ENCODE measurements at regions not wholly inside any gene's neighbourhood (a gene's known extent, or its start where the extent isn't known, plus 50 kb on each side); places are given as distances from the start of the nearest gene placed in this dataset.

DNA sequence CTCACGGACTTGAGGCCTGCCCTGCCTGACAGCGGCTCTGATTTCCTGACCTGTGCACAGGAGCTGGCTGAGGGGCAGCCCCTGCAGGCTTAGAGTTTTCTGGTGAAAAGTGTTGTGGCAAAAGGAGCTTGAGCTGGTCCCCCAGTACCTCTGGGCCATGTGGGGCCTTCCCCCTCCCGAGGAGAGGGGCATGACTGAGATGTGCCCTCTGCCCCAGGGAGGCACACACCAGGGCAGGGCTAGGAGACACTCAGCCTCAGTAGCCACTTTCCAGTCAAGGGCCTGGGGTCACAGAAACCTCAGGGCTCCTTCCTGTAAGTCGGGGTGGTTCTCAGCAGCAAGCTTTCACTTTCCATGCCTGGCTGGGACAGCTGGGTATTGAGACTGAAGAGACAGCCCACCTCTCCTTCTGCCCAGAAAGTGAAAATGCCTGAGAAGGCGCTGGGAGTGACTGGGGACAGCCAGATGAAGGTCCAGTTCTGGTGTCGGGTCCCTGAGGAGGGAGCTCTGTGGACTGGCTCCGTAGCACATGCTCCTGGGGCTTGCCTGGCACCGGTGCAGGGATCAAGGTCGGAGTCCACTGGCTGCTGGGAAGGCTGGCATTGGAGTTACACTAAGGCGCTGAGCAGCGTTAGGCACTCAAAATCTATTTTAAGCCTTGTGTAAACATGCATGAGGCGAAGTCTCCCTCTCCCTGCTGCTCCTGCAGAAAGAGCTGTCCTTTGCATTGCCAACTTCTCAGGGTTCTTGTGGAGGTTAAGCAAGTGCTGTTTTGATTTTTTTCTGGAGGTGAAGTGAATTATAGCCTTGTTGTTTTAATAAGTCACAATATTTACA lies 394.9 kb downstream of the GADD45G start:
- no peaks in the 10 kb centered on the region for H3K36me3 ChIP-seq (replicated peaks in 1 of 2; ENCODE audit: control insufficient read depth in 1 of 2, insufficient read depth in 2 of 2, low read length in 2 of 2)
- H3K4me3 ChIP-seq (replicated peaks in 1 of 3; ENCODE audit: low read depth in 2 of 3, low read length in 3 of 3), result peak overlapping the region; percentile 29 to 75 (median 38)
- TF ChIP-seq, protein P1, sequence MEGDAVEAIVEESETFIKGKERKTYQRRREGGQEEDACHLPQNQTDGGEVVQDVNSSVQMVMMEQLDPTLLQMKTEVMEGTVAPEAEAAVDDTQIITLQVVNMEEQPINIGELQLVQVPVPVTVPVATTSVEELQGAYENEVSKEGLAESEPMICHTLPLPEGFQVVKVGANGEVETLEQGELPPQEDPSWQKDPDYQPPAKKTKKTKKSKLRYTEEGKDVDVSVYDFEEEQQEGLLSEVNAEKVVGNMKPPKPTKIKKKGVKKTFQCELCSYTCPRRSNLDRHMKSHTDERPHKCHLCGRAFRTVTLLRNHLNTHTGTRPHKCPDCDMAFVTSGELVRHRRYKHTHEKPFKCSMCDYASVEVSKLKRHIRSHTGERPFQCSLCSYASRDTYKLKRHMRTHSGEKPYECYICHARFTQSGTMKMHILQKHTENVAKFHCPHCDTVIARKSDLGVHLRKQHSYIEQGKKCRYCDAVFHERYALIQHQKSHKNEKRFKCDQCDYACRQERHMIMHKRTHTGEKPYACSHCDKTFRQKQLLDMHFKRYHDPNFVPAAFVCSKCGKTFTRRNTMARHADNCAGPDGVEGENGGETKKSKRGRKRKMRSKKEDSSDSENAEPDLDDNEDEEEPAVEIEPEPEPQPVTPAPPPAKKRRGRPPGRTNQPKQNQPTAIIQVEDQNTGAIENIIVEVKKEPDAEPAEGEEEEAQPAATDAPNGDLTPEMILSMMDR (IDR thresholded peaks at IDR 0.05), result no peak
- peaks cover 0 to 3% (median 0%) of the 10 kb centered on the region in 3 donors for H3K27me3 Mint-ChIP-seq (ENCODE audit: low read depth in 3 of 3)
- H3K27ac ChIP-seq (ENCODE audit: low read depth in 1 of 2, low read length in 2 of 2), result peak overlapping the region; percentile 73 to 89
- no peaks in the 10 kb centered on the region for H3K79me2 ChIP-seq (ENCODE audit: insufficient read depth, low read length)
- peak overlapping the region; percentile 79 to 94 (median 88) for H3K27ac Mint-ChIP-seq
- intact Hi-C loops (cut with micrococcal nuclease), result no loop called here
- peak overlapping the region; percentile 87 for H2AFZ ChIP-seq (ENCODE audit: insufficient read depth, low read depth, low read length, poor library complexity, severe bottlenecking)
- peak overlapping the region; percentile 64 for H3K9ac ChIP-seq (ENCODE audit: insufficient read depth, low read length, poor library complexity, severe bottlenecking)
- peaks cover 47 to 57% of the 10 kb centered on the region in 2 donors for H3K4me1 ChIP-seq (ENCODE audit: control insufficient read depth in 1 of 2, insufficient read depth in 2 of 2, low read length in 2 of 2)
- H4K20me1 ChIP-seq (ENCODE audit: insufficient read depth, low read length), result no peaks in the 10 kb centered on the region
- 19% methylated on average over 9 of the region's 12 CpGs for WGBS (ENCODE audit: insufficient coverage)
- peaks cover 33% of the 10 kb centered on the region for H3K4me1 Mint-ChIP-seq
- peaks cover 0 to 4% (median 0%) of the 10 kb centered on the region in 7 donors for H3K9me3 Mint-ChIP-seq
- peak; percentile 46 to 51 (median 48) for DNase-seq
- no peaks in the 10 kb centered on the region for H3K27me3 ChIP-seq (ENCODE audit: control insufficient read depth in 2 of 2, insufficient read depth in 2 of 2, low read length in 2 of 2)
- peak overlapping the region; percentile 89 for H3K4me2 ChIP-seq (replicated peaks; ENCODE audit: extremely low read depth, low read length, poor library complexity, severe bottlenecking)
- no peaks in the 10 kb centered on the region for H3K9me3 ChIP-seq (replicated peaks in 1 of 2; ENCODE audit: control insufficient read depth in 1 of 2, insufficient read depth in 1 of 2, low read length in 2 of 2)
- H3K36me3 Mint-ChIP-seq, result no peaks in the 10 kb centered on the region
- peak overlapping the region; percentile 78 to 92 for H3K4me3 Mint-ChIP-seq

DNA sequence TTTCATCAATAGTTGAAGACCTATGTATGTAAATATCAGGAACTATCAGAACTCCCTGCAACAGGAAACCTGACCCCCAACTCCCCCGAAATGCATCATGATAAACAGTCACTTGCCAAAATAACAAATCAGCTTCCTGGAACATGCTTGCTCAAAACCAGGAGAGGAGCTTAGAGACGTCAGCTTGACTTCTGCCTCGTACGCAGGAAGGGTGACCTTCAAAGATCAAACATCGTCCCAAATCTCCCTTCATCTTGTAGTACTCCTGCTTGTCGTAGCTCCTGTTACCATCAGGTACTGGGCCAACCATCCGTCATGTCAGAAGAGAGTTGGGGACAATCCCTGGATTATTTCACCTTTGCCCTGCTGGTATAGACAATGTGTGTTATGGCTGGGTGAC lies 396.1 kb downstream of the GADD45G start:
- 11% methylated on average over 5 of the region's 7 CpGs for WGBS (ENCODE audit: insufficient coverage)
- Histone ChIP-seq H3K36me3 (replicated peaks in 1 of 2; ENCODE audit: control insufficient read depth in 1 of 2, insufficient read depth in 2 of 2, low read length in 2 of 2) (no peaks in the 10 kb centered on the region), H3K9me3 (replicated peaks in 1 of 2; ENCODE audit: control insufficient read depth in 1 of 2, insufficient read depth in 1 of 2, low read length in 2 of 2) (peaks cover 0 to 3% of the 10 kb centered on the region in 2 donors), H3K4me2 (replicated peaks; ENCODE audit: extremely low read depth, low read length, poor library complexity, severe bottlenecking) (no peak overlapping the region), H3K27ac (ENCODE audit: low read depth in 1 of 2, low read length in 2 of 2) (peak overlapping the region in 1 of 2 donors; percentile 52), H3K27me3 (ENCODE audit: control insufficient read depth in 2 of 2, insufficient read depth in 2 of 2, low read length in 2 of 2) (no peaks in the 10 kb centered on the region), H2AFZ (ENCODE audit: insufficient read depth, low read depth, low read length, poor library complexity, severe bottlenecking) (peak overlapping the region; percentile 41), H3K9ac (ENCODE audit: insufficient read depth, low read length, poor library complexity, severe bottlenecking) (no peak overlapping the region), H4K20me1 (ENCODE audit: insufficient read depth, low read length) (no peaks in the 10 kb centered on the region), H3K4me3 (replicated peaks in 1 of 3; ENCODE audit: low read depth in 2 of 3, low read length in 3 of 3) (no peak overlapping the region), H3K79me2 (ENCODE audit: insufficient read depth, low read length) (no peaks in the 10 kb centered on the region), H3K4me1 (ENCODE audit: control insufficient read depth in 1 of 2, insufficient read depth in 2 of 2, low read length in 2 of 2) (peaks cover 35 to 45% of the 10 kb centered on the region in 2 donors)
- H3K27ac Mint-ChIP-seq, result peak overlapping the region in 3 of 7 donors; percentile 11 to 89 (median 69)
- H3K27me3 Mint-ChIP-seq (ENCODE audit: low read depth in 3 of 3), result peaks cover 0 to 3% (median 0%) of the 10 kb centered on the region in 3 donors
- H3K36me3 Mint-ChIP-seq, result no peaks in the 10 kb centered on the region
- DNase-seq, result no peak
- peaks cover 33% of the 10 kb centered on the region for H3K4me1 Mint-ChIP-seq
- intact Hi-C loops (cut with micrococcal nuclease), result no loop called here
- TF ChIP-seq, protein P1 (IDR thresholded peaks at IDR 0.05), result no peak
- peaks cover 0 to 4% (median 0%) of the 10 kb centered on the region in 7 donors for H3K9me3 Mint-ChIP-seq
- peak overlapping the region in 1 of 2 donors; percentile 92 for H3K4me3 Mint-ChIP-seq
